Liver (tissue), 8 donors: ENCODE measurements at regions not wholly inside any gene's neighbourhood (a gene's known extent, or its start where the extent isn't known, plus 50 kb on each side); places are given as distances from the start of the nearest gene placed in this dataset.

ENCODE experiments used
- DNase-seq: peaks from one replicate; pipeline ENCODE4 v3.0.0-alpha.2; 2017; ENCODE audit warnings: low spot score
- H3K27ac ChIP-seq, 2 donors: one replicate each; pipeline ENCODE4 v1.7.0; 2013; ENCODE audit warnings: inconsistent platforms in 2 of 2, low read length in 2 of 2, control low read depth in 1 of 2, low read depth in 1 of 2, mild to moderate bottlenecking in 1 of 2
- H3K27me3 ChIP-seq, 4 donors: one replicate each; pipeline versions ENCODE4 v1.6.1 to v1.7.0; 2013; ENCODE audit warnings: low read length in 3 of 4, inconsistent platforms in 1 of 4, mild to moderate bottlenecking in 1 of 4, moderate library complexity in 1 of 4; ENCODE audit not compliant: control insufficient read depth in 4 of 4, insufficient read depth in 4 of 4
- H3K36me3 ChIP-seq, 4 donors: one replicate each; pipeline versions ENCODE4 v1.6.1 to v1.7.0; 2013; ENCODE audit warnings: low read length in 3 of 4, mild to moderate bottlenecking in 3 of 4, low read depth in 1 of 4, moderate library complexity in 1 of 4; ENCODE audit not compliant: control insufficient read depth in 4 of 4, insufficient read depth in 3 of 4
- H3K4me1 ChIP-seq, 4 donors: one replicate each; pipeline versions ENCODE4 v1.6.1 to v1.7.0; 2013; ENCODE audit warnings: low read length in 3 of 4, mild to moderate bottlenecking in 3 of 4, moderate library complexity in 1 of 4; ENCODE audit not compliant: control insufficient read depth in 4 of 4, insufficient read depth in 4 of 4
- H3K4me3 ChIP-seq, 3 donors: one replicate each; pipeline versions ENCODE4 v1.6.1 to v1.7.0; 2013; ENCODE audit warnings: low read length in 3 of 3, control low read depth in 1 of 3, low read depth in 1 of 3, mild to moderate bottlenecking in 1 of 3
- H3K9ac ChIP-seq, 2 donors: one replicate each; pipeline ENCODE4 v1.7.0; 2013; ENCODE audit warnings: low read length in 2 of 2, mild to moderate bottlenecking in 2 of 2, moderate library complexity in 2 of 2, control low read depth in 1 of 2, low read depth in 1 of 2
- H3K9me3 ChIP-seq, 4 donors: one replicate each; pipeline versions ENCODE4 v1.6.1 to v1.7.0; 2013; ENCODE audit warnings: low read length in 3 of 4; ENCODE audit not compliant: control insufficient read depth in 4 of 4
- EGR1 ChIP-seq, 2 donors: IDR thresholded peaks; 2 replicates each; pipeline ENCODE4 v1.6.1; 2016 to 2018; ENCODE audit warnings: antibody characterized with exemption in 2 of 2, low read depth in 2 of 2
- GABPA ChIP-seq, 2 donors: IDR thresholded peaks in 1 of 2; conservative IDR thresholded peaks in 1 of 2; 2 replicates each; pipeline ENCODE4 v1.6.1; 2016; ENCODE audit warnings: antibody characterized with exemption in 2 of 2, mild to moderate bottlenecking in 1 of 2, moderate library complexity in 1 of 2
- HNF4A ChIP-seq, 2 donors: conservative IDR thresholded peaks; 2 replicates each; pipeline ENCODE4 v1.6.1; 2016; ENCODE audit warnings: antibody characterized with exemption in 2 of 2, mild to moderate bottlenecking in 2 of 2
- JUND ChIP-seq, 2 donors: IDR thresholded peaks; 2 replicates each; pipeline ENCODE4 v1.6.1; 2016; ENCODE audit warnings: antibody characterized with exemption in 2 of 2
- NR2F2 ChIP-seq: IDR thresholded peaks from 2 replicates; pipeline ENCODE4 v1.6.1; 2016; ENCODE audit warnings: antibody characterized with exemption
- RAD21 ChIP-seq, 2 donors: IDR thresholded peaks; 2 replicates each; pipeline ENCODE4 v1.6.1; 2016; ENCODE audit warnings: antibody characterized with exemption in 2 of 2, mild to moderate bottlenecking in 2 of 2
- SP1 ChIP-seq: IDR thresholded peaks from 2 replicates; pipeline ENCODE4 v1.6.1; 2018; ENCODE audit warnings: antibody characterized with exemption, mild to moderate bottlenecking
- TAF1 ChIP-seq: conservative IDR thresholded peaks from 2 replicates; pipeline ENCODE4 v1.6.1; 2016; ENCODE audit warnings: antibody characterized with exemption, mild to moderate bottlenecking
- YY1 ChIP-seq: IDR thresholded peaks from 2 replicates; pipeline ENCODE4 v1.6.1; 2016; ENCODE audit warnings: antibody characterized with exemption, mild to moderate bottlenecking
- WGBS: extraction: QIAGEN DNeasy Blood & Tissue Kit; methylation state at CpG from one replicate; pipeline ENCODE4 v1.1.7; 2013; 5-methylcytosine and 5-hydroxymethylcytosine counted together
- TF ChIP-seq, protein P1 (sequence below): IDR thresholded peaks from 2 replicates; pipeline ENCODE4 v1.6.1; 2016; ENCODE audit warnings: antibody characterized with exemption
- TF ChIP-seq, protein P2 (sequence below): IDR thresholded peaks from 2 replicates; pipeline ENCODE4 v1.6.1; 2016; ENCODE audit warnings: antibody characterized with exemption
- TF ChIP-seq, protein P3 (sequence below): fragments of 150-350 bp; IDR thresholded peaks from 2 replicates; pipeline ENCODE4 v1.5.1; 2017; ENCODE audit warnings: improper control_type of control experiment, low read depth, low read length; ENCODE audit not compliant: missing input control
- TF ChIP-seq, protein P4 (sequence below): IDR thresholded peaks from 2 replicates; pipeline ENCODE4 v1.6.1; 2016; ENCODE audit warnings: antibody characterized with exemption, mild to moderate bottlenecking
- TF ChIP-seq, protein P5 (sequence below): IDR thresholded peaks from 2 replicates; pipeline ENCODE4 v1.6.1; 2016; ENCODE audit warnings: antibody characterized with exemption
- donor health status: healthy.
- donor health status: healthy.
- donor health status: healthy.
- donor health status: healthy.
- donor health status: healthy.

GRCh38 chr9:23408874-23409273 is 417.2 kb downstream of the ELAVL2 start:
- H3K9ac ChIP-seq, result no peak overlapping the region
- DNase-seq, result no peak
- no peaks in the 10 kb centered on the region for H3K27me3 ChIP-seq
- H3K36me3 ChIP-seq, result no peaks in the 10 kb centered on the region
- no peak for TF ChIP-seq EGR1 (IDR thresholded peaks at IDR 0.05; ENCODE audit: low read depth in 2 of 2)
- TF ChIP-seq, protein P1, sequence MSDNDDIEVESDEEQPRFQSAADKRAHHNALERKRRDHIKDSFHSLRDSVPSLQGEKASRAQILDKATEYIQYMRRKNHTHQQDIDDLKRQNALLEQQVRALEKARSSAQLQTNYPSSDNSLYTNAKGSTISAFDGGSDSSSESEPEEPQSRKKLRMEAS, result no peak
- TF ChIP-seq HNF4A (conservative IDR thresholded peaks at IDR 0.05), result peak; percentile 66 to 81
- TF ChIP-seq, protein P2, sequence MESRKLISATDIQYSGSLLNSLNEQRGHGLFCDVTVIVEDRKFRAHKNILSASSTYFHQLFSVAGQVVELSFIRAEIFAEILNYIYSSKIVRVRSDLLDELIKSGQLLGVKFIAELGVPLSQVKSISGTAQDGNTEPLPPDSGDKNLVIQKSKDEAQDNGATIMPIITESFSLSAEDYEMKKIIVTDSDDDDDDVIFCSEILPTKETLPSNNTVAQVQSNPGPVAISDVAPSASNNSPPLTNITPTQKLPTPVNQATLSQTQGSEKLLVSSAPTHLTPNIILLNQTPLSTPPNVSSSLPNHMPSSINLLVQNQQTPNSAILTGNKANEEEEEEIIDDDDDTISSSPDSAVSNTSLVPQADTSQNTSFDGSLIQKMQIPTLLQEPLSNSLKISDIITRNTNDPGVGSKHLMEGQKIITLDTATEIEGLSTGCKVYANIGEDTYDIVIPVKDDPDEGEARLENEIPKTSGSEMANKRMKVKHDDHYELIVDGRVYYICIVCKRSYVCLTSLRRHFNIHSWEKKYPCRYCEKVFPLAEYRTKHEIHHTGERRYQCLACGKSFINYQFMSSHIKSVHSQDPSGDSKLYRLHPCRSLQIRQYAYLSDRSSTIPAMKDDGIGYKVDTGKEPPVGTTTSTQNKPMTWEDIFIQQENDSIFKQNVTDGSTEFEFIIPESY, result no peak
- no peak for TF ChIP-seq JUND (IDR thresholded peaks at IDR 0.05)
- TF ChIP-seq, protein P3, sequence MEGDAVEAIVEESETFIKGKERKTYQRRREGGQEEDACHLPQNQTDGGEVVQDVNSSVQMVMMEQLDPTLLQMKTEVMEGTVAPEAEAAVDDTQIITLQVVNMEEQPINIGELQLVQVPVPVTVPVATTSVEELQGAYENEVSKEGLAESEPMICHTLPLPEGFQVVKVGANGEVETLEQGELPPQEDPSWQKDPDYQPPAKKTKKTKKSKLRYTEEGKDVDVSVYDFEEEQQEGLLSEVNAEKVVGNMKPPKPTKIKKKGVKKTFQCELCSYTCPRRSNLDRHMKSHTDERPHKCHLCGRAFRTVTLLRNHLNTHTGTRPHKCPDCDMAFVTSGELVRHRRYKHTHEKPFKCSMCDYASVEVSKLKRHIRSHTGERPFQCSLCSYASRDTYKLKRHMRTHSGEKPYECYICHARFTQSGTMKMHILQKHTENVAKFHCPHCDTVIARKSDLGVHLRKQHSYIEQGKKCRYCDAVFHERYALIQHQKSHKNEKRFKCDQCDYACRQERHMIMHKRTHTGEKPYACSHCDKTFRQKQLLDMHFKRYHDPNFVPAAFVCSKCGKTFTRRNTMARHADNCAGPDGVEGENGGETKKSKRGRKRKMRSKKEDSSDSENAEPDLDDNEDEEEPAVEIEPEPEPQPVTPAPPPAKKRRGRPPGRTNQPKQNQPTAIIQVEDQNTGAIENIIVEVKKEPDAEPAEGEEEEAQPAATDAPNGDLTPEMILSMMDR, result no peak
- TF ChIP-seq GABPA (IDR thresholded peaks at IDR 0.05 in 1 of 2, conservative IDR thresholded peaks at IDR 0.05 in 1 of 2), result no peak
- no peak overlapping the region for H3K27ac ChIP-seq
- no peaks in the 10 kb centered on the region for H3K9me3 ChIP-seq
- H3K4me1 ChIP-seq, result no peaks in the 10 kb centered on the region
- no peak overlapping the region for H3K4me3 ChIP-seq

DNA sequence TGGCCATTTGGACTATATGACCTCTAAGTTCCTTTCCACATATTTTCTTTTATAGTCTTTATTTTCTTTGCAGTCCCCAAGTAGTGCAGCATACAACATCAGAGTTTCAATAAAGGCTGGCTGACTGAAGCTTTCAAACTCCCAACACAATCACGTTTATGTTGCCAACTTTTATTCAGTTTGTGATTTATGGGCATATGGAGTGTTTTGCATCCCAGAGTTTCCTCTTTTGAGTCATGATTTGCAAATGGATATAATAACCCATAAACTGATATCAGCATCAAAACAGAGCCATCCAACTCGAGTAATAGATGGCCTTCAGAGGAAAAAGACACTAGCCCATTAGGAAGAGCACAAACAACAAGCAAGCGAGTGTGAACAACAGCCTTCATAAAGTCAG is 414.0 kb downstream of the ELAVL2 start:
- Histone ChIP-seq H3K9ac (no peak overlapping the region), H3K36me3 (no peaks in the 10 kb centered on the region), H3K27me3 (no peaks in the 10 kb centered on the region), H3K9me3 (no peaks in the 10 kb centered on the region), H3K27ac (no peak overlapping the region), H3K4me1 (no peaks in the 10 kb centered on the region), H3K4me3 (no peak overlapping the region)
- WGBS, result 71% methylated on average over 3 of the region's 3 CpGs
- no peak for DNase-seq
- TF ChIP-seq RAD21 (IDR thresholded peaks at IDR 0.05) (no peak), TAF1 (no peak), YY1 (no peak), JUND (IDR thresholded peaks at IDR 0.05) (no peak), NR2F2 (no peak), EGR1 (IDR thresholded peaks at IDR 0.05; ENCODE audit: low read depth in 2 of 2) (no peak), GABPA (IDR thresholded peaks at IDR 0.05 in 1 of 2, conservative IDR thresholded peaks at IDR 0.05 in 1 of 2) (no peak), SP1 (no peak)
- TF ChIP-seq, protein P4, sequence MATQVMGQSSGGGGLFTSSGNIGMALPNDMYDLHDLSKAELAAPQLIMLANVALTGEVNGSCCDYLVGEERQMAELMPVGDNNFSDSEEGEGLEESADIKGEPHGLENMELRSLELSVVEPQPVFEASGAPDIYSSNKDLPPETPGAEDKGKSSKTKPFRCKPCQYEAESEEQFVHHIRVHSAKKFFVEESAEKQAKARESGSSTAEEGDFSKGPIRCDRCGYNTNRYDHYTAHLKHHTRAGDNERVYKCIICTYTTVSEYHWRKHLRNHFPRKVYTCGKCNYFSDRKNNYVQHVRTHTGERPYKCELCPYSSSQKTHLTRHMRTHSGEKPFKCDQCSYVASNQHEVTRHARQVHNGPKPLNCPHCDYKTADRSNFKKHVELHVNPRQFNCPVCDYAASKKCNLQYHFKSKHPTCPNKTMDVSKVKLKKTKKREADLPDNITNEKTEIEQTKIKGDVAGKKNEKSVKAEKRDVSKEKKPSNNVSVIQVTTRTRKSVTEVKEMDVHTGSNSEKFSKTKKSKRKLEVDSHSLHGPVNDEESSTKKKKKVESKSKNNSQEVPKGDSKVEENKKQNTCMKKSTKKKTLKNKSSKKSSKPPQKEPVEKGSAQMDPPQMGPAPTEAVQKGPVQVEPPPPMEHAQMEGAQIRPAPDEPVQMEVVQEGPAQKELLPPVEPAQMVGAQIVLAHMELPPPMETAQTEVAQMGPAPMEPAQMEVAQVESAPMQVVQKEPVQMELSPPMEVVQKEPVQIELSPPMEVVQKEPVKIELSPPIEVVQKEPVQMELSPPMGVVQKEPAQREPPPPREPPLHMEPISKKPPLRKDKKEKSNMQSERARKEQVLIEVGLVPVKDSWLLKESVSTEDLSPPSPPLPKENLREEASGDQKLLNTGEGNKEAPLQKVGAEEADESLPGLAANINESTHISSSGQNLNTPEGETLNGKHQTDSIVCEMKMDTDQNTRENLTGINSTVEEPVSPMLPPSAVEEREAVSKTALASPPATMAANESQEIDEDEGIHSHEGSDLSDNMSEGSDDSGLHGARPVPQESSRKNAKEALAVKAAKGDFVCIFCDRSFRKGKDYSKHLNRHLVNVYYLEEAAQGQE, result no peak
- TF ChIP-seq, protein P1, result no peak
- TF ChIP-seq, protein P2, result no peak
- TF ChIP-seq, protein P5, sequence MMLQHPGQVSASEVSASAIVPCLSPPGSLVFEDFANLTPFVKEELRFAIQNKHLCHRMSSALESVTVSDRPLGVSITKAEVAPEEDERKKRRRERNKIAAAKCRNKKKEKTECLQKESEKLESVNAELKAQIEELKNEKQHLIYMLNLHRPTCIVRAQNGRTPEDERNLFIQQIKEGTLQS, result no peak
